GM18867 (cell line): ENCODE measurements at regions not wholly inside any gene's neighbourhood (a gene's known extent, or its start where the extent isn't known, plus 50 kb on each side); places are given as distances from the start of the nearest gene placed in this dataset.
"Not testable (repeated sequence)": the region's sequence is repeated elsewhere in the genome, so short reads cannot be mapped to it uniquely, and the experiment has no call there.

Experiments used
- ATAC-seq: cut with Tn5 transposase; IDR thresholded peaks from one replicate; pipeline ENCODE4 v1.9.1; 2021; ENCODE audit warnings: mild to moderate bottlenecking, moderate library complexity; ENCODE audit not compliant: unreplicated experiment

DNA sequence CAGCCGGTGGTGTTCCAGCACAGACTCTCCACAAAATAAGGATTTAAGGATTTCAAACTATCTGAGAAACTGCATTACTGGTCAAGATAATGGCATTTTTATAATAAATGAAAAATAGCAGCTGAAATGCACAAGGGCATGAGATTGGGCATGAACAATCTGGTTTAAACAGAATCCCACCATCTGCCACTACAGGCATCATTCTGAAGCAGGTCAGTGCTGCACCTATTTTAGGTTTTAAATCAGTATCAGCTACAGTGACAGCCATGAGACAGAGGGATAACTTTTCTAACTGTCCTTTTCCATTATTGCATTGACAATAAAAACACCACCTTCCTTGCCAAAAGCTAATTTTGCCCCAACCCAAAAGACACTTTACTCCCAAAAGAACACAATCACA is 186.8 kb downstream of the ETV1 start:
- no peak for ATAC-seq

- ATAC-seq, result no peak
These were observed 186.3 kb downstream of the ETV1 start for GRCh38 chr7:13803134-13803533.

DNA sequence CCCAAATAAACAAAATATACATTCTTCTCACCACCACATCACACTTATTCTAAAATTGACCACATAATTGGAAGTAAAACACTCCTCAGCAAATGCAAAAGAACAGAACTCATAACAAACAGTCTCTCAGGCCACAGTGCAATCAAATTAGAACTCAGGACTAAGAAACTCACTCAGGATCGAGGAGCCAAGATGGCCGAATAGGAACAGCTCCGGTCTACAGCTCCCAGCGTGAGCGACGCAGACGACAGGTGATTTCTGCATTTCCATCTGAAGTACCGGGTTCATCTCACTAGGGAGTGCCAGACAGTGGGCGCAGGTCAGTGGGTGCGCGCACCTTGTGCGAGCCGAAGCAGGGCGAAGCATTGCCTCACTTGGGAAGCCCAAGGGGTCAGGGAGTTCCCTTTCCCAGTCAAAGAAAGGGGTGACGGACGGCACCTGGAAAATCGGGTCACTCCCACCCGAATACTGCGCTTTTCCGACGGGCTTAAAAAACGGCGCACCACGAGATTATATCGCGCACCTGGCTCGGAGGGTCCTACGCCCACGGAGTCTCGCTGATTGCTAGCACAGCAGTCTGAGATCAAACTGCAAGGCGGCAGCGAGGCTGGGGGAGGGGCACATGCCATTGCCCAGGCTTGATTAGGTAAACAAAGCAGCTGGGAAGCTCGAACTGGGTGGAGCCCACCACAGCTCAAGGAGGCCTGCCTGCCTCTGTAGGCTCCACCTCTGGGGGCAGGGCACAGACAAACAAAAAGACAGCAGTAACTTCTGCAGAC is 183.2 kb downstream of the ETV1 start:
- not testable (repeated sequence) for ATAC-seq

DNA sequence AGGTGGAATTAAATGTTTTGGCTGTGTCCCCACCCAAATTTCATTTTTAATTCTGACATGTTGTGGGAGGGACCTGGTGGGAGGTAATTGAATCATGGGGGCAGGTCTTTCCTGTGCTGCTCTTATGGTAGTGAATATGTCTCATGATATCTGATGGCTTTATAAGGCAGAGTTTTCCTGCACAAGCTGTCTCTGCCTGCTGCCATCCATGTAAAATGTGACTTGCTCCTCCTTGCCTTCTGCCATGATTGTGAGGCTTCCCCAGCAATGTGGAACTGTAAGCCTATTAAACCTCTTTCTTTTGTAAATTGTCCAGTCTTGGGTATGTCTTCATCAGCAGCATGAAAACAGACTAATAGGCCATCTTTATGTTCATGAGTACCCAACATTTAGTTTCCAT is 172.2 kb downstream of the ETV1 start:
- not testable (repeated sequence) for ATAC-seq

- ATAC-seq, result no peak
These were observed 168.2 kb downstream of the ETV1 start for GRCh38 chr7:13821152-13821787.

GRCh38 chr7:13822678-13823077 is 166.8 kb downstream of the ETV1 start:
- no peak for ATAC-seq

- ATAC-seq, result no peak
These were observed 162.7 kb downstream of the ETV1 start for GRCh38 chr7:13826752-13827151.

- no peak for ATAC-seq
These were observed 161.8 kb downstream of the ETV1 start for GRCh38 chr7:13827716-13828115.

DNA sequence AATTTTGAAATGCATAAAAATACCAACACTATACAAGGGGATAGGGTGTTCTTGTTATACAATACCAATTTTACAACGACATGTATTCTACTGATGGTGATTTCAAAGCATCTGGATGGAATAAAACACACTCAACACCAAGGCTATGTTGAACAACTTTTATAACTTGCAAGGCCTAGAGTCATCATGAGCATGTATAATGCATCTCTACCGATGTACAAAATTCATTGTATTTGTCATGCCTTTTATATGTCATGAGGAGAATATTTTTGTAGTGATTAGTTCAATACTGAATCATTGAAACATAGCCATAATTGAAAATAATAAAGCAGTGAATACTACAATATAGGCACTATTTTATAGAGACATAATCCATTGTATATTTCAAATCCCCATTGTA is 160.2 kb downstream of the ETV1 start:
- no peak for ATAC-seq

DNA sequence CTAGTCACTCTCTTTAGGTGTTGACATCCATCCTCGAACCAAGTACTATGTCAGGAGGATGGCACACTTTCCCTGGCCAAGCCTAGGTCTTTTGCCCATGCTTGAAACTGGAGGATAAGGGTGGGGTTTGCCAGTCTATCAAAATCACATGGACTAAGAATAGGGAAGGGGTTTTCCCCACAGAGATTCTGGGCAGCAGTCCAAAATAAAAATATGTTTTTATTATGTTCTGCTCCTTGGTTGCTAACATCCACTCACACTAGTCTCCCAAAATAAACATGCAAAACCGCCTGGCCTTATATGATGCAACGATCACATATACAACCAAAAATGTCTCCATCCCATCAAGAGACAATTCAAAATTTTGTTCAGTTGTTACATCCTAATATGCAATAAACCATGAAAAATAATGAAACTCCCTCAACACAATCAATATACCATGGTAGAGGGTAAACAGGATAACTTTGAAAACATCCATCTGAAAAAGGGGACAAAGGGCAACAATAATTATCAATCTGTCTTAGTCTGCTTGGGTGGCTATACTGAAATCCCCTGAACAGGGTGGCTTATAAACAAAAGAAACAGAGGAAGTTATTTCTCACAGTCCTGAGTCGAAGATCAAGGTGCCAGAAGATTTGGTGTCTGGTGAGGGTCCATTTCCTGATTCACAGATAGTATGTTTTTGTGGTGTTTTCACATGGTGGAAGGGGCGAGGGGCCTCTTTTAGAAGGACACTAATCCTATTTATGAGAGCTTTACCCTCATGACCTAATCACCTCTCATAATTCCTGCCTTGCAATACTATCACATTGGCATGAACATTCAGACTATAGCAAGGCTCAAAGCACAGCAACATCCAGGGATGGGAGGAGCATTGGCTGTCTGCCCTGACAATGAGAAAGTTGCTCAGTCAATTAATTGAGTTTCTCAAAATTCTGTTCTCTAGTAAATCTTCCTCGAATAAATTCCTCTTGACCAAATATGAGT is 159.3 kb downstream of the ETV1 start:
- no peak for ATAC-seq

DNA sequence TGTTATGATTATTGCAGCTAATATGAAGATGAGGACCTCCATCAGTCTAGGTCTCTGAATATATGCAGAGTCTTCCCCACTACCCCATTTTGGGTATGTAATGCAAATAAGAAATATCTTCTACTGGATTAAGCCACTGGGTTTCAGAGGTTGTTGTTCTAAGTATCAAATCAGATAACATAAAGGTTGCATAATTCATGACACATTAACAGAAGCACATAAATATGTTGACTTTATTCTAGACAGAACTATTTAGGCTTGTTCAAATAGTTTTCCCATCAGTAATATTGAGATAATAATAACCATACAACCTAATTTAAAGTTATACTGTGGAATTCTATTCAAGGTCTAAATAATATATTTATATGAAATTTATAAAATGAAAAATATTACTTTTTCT is 157.1 kb downstream of the ETV1 start:
- no peak for ATAC-seq

DNA sequence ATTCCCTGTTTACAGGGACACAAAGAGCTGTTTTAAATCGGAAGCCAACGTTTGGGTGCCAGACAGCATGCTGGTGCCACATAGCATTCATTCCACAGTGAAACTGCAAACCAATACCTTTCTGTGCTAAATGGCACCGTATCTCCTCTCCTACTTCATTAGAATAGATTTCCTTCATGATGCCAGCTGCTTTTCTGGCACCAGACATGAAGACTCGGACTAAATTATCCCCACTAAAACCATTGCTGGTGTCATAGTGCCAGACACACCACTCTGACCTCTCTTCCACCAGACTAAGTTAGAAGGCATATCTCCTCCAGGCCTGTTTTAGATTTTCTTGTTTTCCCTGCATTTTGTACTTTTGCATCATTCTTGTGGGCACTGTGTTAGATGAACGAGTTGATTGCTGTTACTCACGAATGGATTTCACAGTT is 155.1 kb downstream of the ETV1 start:
- no peak for ATAC-seq

DNA sequence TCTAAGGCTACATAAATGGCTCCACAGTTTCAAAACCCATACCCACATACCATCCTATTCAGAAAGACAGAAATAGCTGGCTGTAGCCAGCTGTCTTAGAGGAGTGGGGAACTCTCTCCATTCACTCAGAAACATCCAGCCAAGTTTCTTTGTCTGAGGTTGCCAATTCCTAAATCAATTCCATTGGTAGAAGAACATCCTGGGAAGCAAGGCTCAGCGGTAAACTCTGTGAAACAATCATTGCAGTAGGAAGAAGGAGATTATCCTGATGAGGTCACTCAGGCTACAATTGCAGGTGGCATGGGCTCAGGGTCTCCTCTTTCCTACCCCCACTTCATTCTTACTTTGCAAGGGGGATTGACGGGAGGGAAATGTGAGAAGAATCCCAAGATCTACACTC is 154.0 kb downstream of the ETV1 start:
- no peak for ATAC-seq

DNA sequence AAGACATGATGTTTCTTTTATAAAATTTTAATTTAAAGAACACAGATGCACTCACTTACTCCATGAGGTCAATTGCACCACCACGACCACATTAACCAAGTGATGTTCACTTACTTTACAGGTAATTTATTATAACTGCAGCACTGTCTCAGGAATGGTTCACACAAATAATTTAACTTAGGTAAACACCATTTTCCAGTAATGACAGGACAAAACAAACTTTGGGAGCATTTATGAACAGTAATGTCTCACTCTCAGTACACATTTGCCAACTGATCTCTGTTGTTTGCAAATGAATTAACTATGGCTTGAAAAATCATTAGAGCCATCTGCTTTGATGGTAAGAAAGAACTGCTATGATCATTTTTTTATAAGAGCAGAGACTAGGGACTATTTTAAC is 150.4 kb downstream of the ETV1 start:
- ATAC-seq, result no peak
